ENCODE measurements at regions not wholly inside any gene's neighbourhood (a gene's known extent, or its start where the extent isn't known, plus 50 kb on each side); places are given as distances from the start of the nearest gene placed in this dataset.

GRCh38 chr15:61798631-61799030, 261.6 kb downstream of the VPS13C start:
- no peak for DNase-seq (ENCODE audit: low spot score)

GRCh38 chr15:61796056-61796455, 264.2 kb downstream of the VPS13C start:
- no peak for DNase-seq (ENCODE audit: low spot score)

DNA sequence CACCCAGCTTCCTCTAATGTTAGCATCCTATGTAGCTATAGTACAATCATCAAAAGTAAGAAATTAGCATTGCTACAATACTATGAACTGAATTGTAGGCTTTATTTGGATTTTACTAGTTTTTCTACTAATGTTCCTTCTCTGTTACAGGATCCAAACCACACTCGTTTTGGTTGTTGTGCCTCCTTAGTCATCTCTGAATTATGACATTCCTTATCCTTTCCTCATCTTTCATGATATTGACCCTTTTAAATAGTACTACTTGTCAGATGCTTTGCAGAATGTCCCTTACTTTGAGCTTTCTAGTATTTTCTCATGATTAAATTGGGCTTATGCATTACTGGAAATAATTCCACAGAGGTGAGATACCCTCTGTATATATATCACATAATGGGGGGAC, 265.4 kb downstream of the VPS13C start:
- no peak for DNase-seq (ENCODE audit: low spot score)

DNA sequence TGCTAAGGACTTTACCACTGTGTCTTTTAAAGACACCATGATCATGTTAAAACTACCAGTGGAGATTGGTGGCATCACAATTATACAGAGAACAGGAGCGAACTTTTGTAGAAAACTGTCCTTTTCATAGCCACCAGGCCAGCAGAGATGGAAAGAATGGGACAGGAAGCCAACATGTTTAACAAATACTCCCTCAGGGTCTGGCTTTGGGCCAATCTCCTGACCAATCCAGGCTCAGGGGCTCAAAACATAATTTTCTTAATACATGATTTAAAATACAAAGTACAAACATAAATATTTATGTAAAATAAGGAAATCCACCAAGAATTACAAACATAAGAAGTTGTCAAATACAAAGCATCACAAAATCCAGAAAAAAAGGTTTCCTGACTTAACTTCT, 266.0 kb downstream of the VPS13C start:
- DNase-seq (ENCODE audit: low spot score): no peak

DNA sequence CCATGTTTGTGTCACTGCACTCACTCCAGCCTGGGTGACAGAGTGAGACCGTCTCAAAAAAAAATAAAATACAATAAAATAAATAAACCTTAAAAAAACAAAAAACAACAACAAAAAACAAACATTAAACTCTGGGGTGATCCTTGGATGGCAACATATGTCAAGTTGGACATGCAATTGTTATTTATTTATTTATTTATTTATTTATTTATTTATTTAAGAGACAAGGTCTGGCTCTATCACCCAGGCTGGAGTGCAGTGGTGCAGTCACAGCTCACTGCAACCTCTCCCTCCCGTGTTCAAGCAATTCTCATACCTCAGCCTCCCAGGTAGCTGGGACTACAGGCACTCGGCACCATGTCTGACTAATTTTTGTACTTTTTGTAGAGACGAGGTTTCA, 275.5 kb downstream of the VPS13C start:
- no peak for DNase-seq (ENCODE audit: low spot score)

- no peak for DNase-seq (ENCODE audit: low spot score)
Observed at GRCh38 chr15:61780278-61780980, 279.8 kb downstream of the VPS13C start.

DNA sequence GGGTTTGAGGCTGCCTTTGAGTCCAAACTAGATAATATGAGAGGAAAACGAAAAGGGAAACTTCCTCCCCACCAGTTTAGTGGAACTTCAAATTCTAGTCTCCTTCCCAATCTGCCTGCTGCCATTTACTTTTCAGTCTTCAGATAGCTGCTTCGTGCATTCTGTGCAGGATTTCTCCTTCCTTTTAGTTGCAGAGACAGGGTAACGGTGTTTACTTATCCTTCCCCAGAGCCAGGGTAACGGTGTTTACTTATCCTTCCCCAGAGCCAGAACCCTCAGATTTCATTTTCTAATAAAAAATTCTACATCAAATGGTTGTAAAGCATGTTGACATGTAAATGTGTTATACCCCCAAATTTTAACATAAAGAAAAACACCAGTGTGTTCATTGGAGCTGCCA, 282.6 kb downstream of the VPS13C start:
- no peak for DNase-seq (ENCODE audit: low spot score)

DNA sequence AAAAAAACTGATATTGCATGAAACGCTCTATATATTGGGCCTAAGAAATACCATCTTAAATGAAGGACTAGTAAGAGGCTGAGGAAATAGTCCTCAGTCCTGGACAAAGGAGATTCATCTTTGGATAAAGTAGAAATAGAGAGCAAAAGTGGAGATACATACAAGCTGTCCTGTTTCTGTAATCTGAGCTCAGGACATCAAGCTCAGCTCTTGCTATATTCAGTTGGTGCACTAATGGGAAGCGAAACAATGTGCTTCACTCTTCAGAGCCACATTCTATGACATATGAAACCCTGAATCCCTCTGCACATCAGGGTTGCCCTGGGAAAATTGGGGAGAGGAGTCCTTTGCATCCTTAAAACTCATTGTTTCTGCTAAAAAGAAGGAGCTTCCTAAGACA, 290.7 kb downstream of the VPS13C start:
- no peak for DNase-seq (ENCODE audit: low spot score)

DNA sequence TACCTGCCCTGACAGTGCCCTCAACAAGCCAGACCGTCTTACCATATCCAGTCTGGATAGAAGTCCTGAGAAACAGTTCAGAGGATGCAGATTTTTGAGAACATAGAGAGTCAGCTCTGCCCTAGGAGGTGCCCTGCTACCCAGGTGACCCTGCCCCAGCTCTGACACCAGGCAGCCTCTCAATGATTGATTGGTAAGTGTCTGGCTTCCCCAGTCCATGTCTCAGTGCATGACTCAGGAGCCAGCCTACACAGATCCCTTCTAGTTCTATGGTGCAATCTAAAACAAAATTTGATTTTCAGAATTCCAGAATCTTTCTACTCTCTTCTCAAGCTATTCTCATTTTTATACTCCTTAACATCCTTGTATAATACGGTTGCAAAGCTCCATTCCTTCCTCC, 292.1 kb downstream of the VPS13C start:
- no peak for DNase-seq (ENCODE audit: low spot score)

DNA sequence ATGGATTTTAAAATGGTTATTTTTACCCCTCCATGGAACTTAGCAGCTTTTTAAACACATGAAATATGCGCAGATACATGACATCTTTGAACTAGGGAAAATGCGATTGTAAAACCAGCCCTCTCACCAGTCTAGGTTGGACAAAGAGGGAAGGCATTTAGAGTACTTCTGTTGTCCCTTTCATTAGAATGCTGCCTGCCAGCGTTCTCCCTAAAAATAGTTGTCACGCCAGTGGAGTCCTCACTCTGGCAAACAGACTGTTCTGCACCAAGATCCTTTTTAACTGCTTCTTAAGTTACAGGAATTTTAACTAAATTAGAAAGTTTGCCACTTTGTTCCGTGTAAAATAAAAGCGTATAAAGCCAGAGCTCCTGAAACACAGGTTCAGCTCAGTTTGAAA, 295.3 kb downstream of the VPS13C start:
- DNase-seq (ENCODE audit: low spot score): no peak

- DNase-seq (ENCODE audit: low spot score): no peak
Observed at GRCh38 chr15:61764141-61764540, 296.1 kb downstream of the VPS13C start.

GRCh38 chr15:61762676-61763075, 297.6 kb downstream of the VPS13C start:
- no peak for DNase-seq (ENCODE audit: low spot score)

DNA sequence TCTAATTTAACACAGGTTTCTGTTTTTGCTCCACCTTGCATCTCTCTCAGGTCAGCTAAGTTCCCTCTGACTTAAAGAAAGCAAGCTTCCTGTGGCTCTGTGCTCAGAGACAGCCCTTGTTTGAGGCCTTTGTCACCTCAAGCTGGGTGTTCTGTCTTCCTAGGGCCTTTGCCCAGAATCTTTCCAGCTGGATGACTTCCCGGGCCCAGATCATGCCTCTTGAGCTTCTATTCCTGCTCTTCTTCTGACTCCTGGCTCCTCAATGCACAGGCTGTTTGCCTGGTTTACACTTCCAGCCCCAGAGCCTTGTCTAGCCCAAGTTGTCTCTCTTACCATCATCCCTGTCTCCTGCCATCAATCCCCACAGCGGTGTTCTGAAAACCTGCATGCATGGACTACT, 300.6 kb downstream of the VPS13C start:
- DNase-seq (ENCODE audit: low spot score): no peak

DNA sequence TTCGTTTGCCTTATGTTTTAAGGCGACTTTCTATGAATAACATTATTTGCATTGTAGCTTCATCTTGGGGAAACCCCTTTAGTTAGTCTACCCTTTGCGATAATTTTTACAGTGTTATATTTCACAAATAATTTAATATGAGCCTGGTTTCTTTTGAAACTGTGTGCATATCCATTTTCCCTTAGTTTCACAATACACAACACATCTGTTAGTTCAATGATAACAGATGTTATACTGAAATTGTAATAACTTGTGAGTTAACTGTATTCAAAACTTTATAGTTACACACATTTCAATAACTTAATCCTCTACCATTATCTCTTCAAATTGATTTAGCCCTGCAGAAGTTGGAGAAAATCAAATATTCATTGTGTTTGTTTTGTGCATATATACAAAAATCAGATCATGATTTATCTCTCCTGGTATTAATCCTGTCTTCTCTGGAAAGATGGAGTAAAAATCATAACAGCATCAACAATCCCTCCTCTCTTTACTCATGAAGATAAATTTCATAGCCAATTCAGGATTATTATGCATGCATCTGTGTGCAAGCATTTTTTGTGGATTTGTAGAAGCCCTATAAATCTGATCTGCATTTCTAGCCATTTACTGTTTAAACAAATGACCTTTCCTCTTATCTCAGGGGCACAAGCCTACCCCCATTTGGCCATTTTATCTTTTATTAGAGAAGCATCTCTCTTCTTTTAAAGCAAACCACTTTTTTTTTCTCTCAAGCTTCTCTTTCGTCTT, 304.0 kb downstream of the VPS13C start:
- DNase-seq (ENCODE audit: low spot score): no peak

DNA sequence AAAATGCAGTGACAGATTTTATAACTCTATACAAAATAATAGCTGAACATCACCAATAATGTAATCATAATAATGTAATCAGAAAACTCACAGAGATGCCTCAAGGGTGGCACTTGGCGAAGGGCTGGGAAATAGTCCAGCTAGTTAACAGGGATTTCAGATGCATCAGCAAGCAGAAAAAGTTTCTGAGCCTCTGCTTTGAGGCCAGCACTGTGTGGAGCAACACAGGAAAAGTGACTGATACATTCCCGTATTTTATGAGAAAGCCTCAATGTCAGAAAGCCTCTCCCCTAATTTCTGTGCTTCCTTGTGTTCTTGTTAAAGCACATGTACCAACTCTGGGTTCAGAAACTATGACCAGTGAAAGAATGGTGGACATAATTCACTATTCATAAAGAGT, 304.8 kb downstream of the VPS13C start:
- no peak for DNase-seq (ENCODE audit: low spot score)

DNA sequence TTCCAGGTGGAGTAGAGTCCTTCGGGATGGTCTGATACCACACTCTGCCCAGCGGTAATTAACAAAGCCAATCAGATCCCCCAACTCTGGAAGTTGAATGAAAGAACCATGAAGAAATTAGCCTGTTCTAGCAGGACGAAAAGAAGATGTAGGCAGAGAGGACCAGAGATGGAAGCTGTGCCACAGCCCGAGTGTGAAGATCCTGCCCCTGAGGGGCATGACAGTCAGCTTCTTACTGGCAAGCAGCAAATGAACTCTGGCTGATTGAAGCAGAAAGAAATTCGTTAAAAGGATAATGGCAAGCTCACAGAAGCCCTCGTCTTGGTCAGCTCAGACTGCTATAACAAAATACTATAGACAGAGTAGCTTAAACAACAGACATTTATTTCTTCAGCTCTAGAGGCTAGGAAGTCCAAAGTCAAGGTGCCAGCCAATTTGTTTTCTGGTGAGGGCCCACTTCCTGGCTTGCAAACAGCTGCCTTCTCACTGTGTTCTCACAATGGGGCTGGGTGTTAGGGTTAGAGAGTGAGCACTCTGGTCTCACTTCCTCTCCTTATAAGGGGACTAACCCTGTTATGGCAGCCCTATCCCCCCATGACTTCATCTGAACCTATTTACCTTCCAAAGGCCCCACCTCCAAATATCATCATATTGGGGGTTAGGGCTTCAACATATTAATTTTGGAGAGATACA, 307.1 kb downstream of the VPS13C start:
- no peak for DNase-seq (ENCODE audit: low spot score)

GRCh38 chr15:61752001-61752400, 308.2 kb downstream of the VPS13C start:
- DNase-seq (ENCODE audit: low spot score): no peak

GRCh38 chr15:61750271-61751084, 309.8 kb downstream of the VPS13C start:
- DNase-seq (ENCODE audit: low spot score): no peak

GRCh38 chr15:61749169-61749568, 311.1 kb downstream of the VPS13C start:
- DNase-seq (ENCODE audit: low spot score): no peak

DNA sequence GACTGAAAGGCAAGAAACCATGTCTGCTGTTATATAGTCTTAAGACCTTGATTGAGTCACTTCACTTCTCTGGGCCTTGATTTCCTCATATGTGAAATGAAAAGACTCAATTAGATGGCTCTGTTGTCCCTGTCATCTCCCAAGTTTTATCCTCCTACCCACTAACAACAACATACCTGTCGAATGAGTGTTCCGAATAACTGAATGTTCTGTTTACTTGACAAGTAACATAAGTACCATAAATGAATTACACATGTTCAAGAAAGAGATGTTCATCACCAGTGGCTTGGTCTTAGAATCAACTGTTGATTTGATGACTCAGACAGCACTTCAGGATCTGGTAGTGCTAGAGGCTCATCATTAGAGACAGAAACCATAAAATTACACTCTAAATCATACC, 311.7 kb downstream of the VPS13C start:
- no peak for DNase-seq (ENCODE audit: low spot score)

DNA sequence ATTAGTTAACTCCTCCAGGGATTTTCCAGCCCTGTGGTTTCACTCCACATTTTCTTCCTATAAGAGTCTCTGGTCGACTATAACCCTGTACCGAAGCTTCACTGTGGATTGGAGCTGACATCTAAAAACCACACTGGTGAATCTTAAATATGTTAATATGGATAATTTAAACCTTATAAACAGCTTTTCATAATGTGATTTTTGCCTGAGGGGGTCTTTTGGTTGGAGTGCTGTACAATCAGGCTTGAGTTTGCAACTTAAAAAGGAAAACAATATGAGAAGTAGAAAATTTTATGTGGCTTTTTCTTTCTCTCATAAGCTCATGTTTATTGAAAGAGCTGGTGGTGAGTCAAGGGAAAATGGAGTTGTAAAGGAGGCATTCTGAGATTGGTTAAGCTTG, 313.7 kb downstream of the VPS13C start:
- no peak for DNase-seq (ENCODE audit: low spot score)

DNA sequence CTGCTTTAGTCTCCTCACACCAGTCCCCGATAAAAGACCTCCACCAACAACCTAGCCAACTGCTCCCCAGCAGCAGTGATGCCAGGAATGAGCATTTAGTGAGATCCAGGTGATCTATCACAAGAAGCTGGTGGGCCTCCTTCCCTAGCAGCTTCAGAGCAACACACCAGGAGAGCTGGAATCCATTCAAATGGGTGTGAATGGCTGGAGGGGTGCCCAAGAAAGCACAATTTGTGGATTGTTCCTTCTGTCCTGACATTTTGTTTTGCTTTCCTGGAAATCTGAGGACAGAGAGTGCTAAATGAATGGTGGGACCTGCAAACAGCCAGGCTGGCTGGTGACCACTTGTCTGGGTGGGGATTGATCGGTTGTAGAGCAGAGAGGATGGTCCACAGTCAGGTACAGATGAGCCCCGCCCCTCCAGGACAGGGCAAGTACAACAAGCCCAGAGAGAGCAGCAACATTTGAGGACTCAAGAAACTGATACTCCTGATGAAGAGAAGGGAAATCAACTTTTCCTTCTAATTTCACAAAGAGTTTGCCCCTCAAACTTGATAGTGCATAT, 316.8 kb downstream of the VPS13C start:
- no peak for DNase-seq (ENCODE audit: low spot score)

All from hepatic stellate cell (primary cell).